Activated CD8-positive, alpha-beta T cell treated with anti-CD3 and anti-CD28 coated beads for 36 hours (primary cell): ENCODE measurements at regions not wholly inside any gene's neighbourhood (a gene's known extent, or its start where the extent isn't known, plus 50 kb on each side); places are given as distances from the start of the nearest gene placed in this dataset.
A peak's percentile ranks its signal among the peaks of the same experiment; 100 is the strongest.

Source experiments
- ATAC-seq: fragments of 200-7000 bp; cut with Tn5 transposase; one replicate; pipeline ENCODE4 v1.10.0; 2021; ENCODE audit warnings: mild to moderate bottlenecking, moderate library complexity
- CTCF ChIA-PET: fragments of 350-600 bp; sonication (Branson Sonifier 250); formaldehyde crosslinking; loops from one replicate; lab custom pipeline; 2021; ENCODE audit warnings: antibody characterized with exemption; lab: Charles Lee
- POLR2A ChIA-PET: fragments of 350-600 bp; sonication (Branson Sonifier 250); formaldehyde crosslinking; loops from one replicate; lab custom pipeline; 2021; ENCODE audit warnings: antibody characterized with exemption; lab: Charles Lee
- DNase-seq: peaks from one replicate; pipeline ENCODE4 v3.0.0-alpha.2; 2020
- H3K27ac Mint-ChIP-seq: one replicate; pipeline ENCODE4 v1.8.0; 2021; ENCODE audit warnings: mild to moderate bottlenecking, mixed read lengths
- H3K27me3 Mint-ChIP-seq: one replicate; pipeline ENCODE4 v1.8.0; 2021; ENCODE audit warnings: mixed read lengths
- H3K36me3 Mint-ChIP-seq: one replicate; pipeline ENCODE4 v1.8.0; 2021; ENCODE audit warnings: low read depth, mixed read lengths
- H3K4me1 Mint-ChIP-seq: one replicate; pipeline ENCODE4 v1.8.0; 2021; ENCODE audit warnings: low read depth, mixed read lengths
- H3K4me3 Mint-ChIP-seq: one replicate; pipeline ENCODE4 v1.8.0; 2021; ENCODE audit warnings: mild to moderate bottlenecking, moderate library complexity, mixed read lengths
- H3K9me3 Mint-ChIP-seq: one replicate; pipeline ENCODE4 v1.8.0; 2021; ENCODE audit warnings: mixed read lengths
- CTCF ChIP-seq: fragments of 200-600 bp; IDR thresholded peaks from one replicate; pipeline ENCODE4 v1.8.0; 2022; ENCODE audit warnings: antibody characterized with exemption, mild to moderate bottlenecking
- intact Hi-C: fragments of 100-400 bp; cut with micrococcal nuclease; formaldehyde crosslinking; loops from one replicate; pipeline ENCODE4 v1.10.0; 2022

GRCh38 chr5:110019119-110019518 lies 329.4 kb downstream of the MAN2A1 start:
- Mint-ChIP-seq H3K9me3 (no peaks in the 10 kb centered on the region), H3K27ac (no peak overlapping the region), H3K36me3 (no peaks in the 10 kb centered on the region), H3K27me3 (no peaks in the 10 kb centered on the region), H3K4me3 (no peak overlapping the region), H3K4me1 (no peaks in the 10 kb centered on the region)
- ChIA-PET CTCF (interaction anchor here (0.6 kb wide), 1 partner anchor 54 kb away, joined by 3 read pairs; no protein-coding TSS in a partner anchor), POLR2A (interaction anchor here (0.6 kb wide), 1 partner anchor 198 kb away, joined by 4 read pairs; no protein-coding TSS in a partner anchor)
- no peak for TF ChIP-seq CTCF
- intact Hi-C loops, result no loop called here
- no peak for ATAC-seq
- no peak for DNase-seq

- ChIA-PET CTCF (interaction anchor here (0.6 kb wide), 1 partner anchor 53 kb away, joined by 3 read pairs; no protein-coding TSS in a partner anchor), POLR2A (no interaction called here)
- Mint-ChIP-seq H3K36me3 (no peaks in the 10 kb centered on the region), H3K27me3 (no peaks in the 10 kb centered on the region), H3K4me3 (no peak overlapping the region), H3K27ac (no peak overlapping the region), H3K4me1 (no peaks in the 10 kb centered on the region), H3K9me3 (no peaks in the 10 kb centered on the region)
- DNase-seq (no peak), ATAC-seq (no peak)
- intact Hi-C loops, result no loop called here
- no peak for TF ChIP-seq CTCF
These were observed 330.1 kb downstream of the MAN2A1 start for GRCh38 chr5:110019780-110020179.

- ChIA-PET POLR2A (no interaction called here), CTCF (no interaction called here)
- no peak overlapping the region for H3K27ac Mint-ChIP-seq
- no peak for ATAC-seq
- no peaks in the 10 kb centered on the region for H3K27me3 Mint-ChIP-seq
- intact Hi-C loops, result no loop called here
- H3K36me3 Mint-ChIP-seq, result no peaks in the 10 kb centered on the region
- peaks cover 2% of the 10 kb centered on the region for H3K9me3 Mint-ChIP-seq
- DNase-seq, result no peak
- H3K4me3 Mint-ChIP-seq, result no peak overlapping the region
- no peak for TF ChIP-seq CTCF
- H3K4me1 Mint-ChIP-seq, result no peaks in the 10 kb centered on the region
These were observed 331.5 kb downstream of the MAN2A1 start for GRCh38 chr5:110021251-110021650.

GRCh38 chr5:110025160-110025559 lies 335.4 kb downstream of the MAN2A1 start:
- no peak overlapping the region for H3K27ac Mint-ChIP-seq
- ATAC-seq, result no peak
- ChIA-PET POLR2A (no interaction called here), CTCF (no interaction called here)
- no peaks in the 10 kb centered on the region for H3K27me3 Mint-ChIP-seq
- no peak for TF ChIP-seq CTCF
- no peaks in the 10 kb centered on the region for H3K36me3 Mint-ChIP-seq
- no peak overlapping the region for H3K4me3 Mint-ChIP-seq
- peaks cover 10% of the 10 kb centered on the region for H3K4me1 Mint-ChIP-seq
- no peak for DNase-seq
- peaks cover 4% of the 10 kb centered on the region for H3K9me3 Mint-ChIP-seq
- intact Hi-C loops, result no loop called here

GRCh38 chr5:110027527-110028322 lies 338.0 kb downstream of the MAN2A1 start:
- Mint-ChIP-seq H3K4me3 (no peak overlapping the region), H3K4me1 (peaks cover 21% of the 10 kb centered on the region), H3K9me3 (peaks cover 4% of the 10 kb centered on the region), H3K27me3 (no peaks in the 10 kb centered on the region), H3K27ac (peak overlapping the region; percentile 50), H3K36me3 (no peaks in the 10 kb centered on the region)
- POLR2A ChIA-PET, result no interaction called here
- CTCF ChIA-PET, result no interaction called here
- DNase-seq (no peak), ATAC-seq (peak; percentile 49)
- intact Hi-C loops, result no loop called here
- TF ChIP-seq CTCF, result no peak
